HG03565 (cell line): ENCODE measurements at regions not wholly inside any gene's neighbourhood (a gene's known extent, or its start where the extent isn't known, plus 50 kb on each side); places are given as distances from the start of the nearest gene placed in this dataset.
"Not testable (repeated sequence)": the region's sequence is repeated elsewhere in the genome, so short reads cannot be mapped to it uniquely, and the experiment has no call there.

Experiments used
- ATAC-seq: cut with Tn5 transposase; IDR thresholded peaks from one replicate; pipeline ENCODE4 v1.9.1; 2021; ENCODE audit warnings: mild to moderate bottlenecking, moderate library complexity; ENCODE audit not compliant: unreplicated experiment

DNA sequence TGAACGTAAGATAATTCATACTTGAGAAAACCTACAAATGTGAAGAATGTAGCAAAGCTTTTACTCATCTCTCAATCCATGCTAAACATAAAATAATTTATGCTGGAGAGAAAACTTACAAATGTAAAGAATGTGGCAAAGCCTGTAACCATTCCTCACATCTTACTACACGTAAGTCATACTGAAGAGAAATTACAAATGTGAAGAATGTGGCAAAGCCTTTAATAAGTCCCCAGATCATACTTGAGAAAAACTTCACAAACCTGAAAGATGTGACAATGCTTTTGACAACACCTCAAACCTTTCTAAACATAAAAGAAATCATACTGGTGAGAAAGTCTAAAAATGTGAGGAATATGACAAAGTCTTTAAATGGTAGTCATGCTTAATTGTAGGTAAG lies 89.4 kb downstream of the ZNF675 start:
- no peak for ATAC-seq

DNA sequence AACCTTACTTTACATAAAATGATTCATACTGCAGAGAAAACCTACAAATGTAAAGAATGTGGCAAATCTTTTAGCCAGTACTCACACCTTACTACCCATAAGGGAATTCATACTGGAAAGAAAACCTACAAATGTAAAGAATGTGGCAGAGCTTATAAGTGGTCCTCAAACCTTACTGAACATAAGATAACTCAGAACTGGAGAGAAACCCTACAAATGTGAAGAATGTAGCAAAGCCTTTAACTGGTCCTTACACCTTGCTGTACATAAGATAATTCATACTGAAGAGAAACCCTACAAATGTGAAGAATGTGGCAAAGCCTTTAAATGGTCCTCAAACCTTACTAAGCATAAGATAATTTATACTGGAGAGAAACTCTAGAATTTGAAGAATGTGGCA lies 90.1 kb downstream of the ZNF675 start:
- ATAC-seq = no peak

DNA sequence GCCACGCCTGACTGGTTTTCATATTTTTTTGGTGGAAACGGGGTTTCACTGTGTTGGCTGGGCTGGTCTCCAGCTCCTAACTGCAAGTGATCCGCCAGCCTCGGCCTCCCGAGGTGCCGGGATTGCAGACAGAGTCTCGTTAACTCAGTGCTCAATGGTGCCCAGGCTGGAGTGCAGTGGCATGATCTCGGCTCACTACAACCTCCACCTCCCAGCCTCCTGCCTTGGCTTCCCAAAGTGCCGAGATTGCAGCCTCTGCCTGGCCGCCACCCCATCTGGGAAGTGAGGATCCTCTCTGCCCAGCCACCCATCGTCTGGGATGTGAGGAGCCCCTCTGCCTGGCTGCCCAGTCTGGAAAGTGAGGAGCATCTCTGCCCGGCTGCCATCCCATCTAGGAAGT lies 92.7 kb downstream of the ZNF675 start:
- ATAC-seq = not testable (repeated sequence)

DNA sequence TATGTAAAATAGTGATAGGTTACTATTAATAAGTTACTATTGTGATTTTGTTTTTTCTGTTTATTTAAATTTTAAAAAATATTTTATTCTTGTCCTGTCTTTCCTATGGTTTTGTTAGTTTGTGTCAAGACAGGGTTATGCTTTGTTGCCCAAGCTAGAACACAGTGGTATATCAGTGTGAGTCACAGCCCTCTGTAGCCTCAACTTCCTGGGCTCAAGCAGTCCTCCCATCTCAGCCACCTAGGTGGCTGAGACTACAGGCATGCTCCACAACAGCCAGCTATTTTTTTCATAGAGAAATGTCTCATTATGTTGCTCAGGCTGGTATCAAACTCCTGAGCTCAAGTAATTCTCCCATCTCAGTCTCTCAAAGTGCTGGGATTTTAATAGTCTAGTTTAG lies 99.5 kb downstream of the ZNF675 start:
- no peak for ATAC-seq

DNA sequence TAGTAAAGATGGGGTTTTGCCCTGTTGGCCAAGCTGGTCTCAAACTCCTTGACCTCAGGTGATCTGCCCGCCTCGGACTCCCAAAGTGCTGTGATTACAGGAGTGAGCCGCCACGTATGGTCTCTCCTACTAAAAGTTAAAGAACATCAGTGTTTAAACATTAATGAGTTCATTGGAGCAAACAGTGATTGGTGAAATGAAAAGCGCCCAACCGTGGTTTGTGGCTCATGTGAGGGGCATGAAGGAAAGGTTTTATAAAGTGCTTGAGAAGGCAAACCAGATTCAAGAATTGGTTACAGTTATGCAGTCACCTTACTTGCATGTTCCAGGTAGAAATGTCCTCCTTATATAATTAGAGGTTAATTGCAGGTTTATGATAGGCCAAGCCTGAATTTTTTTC lies 109.5 kb downstream of the ZNF675 start:
- no peak for ATAC-seq

DNA sequence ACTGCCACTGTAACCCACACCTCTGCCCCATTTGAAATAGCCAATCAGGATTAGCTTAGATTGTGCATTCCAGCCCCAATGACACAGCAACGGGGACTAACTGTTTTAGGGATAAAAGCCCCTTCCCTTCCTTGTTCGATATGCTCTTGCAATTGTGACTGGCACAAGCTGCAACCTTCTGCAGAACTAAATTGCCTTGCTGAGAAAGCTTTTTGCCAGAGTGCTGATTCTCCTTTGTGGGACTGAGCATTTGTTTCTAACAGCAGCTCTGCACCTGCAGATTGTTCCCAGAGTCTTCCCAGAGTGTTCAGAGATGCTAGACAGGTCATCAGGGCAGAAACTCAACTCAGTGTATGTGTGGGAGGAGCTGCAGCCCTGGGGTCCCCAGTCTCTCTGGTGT lies 115.8 kb downstream of the ZNF675 start:
- ATAC-seq = no peak

DNA sequence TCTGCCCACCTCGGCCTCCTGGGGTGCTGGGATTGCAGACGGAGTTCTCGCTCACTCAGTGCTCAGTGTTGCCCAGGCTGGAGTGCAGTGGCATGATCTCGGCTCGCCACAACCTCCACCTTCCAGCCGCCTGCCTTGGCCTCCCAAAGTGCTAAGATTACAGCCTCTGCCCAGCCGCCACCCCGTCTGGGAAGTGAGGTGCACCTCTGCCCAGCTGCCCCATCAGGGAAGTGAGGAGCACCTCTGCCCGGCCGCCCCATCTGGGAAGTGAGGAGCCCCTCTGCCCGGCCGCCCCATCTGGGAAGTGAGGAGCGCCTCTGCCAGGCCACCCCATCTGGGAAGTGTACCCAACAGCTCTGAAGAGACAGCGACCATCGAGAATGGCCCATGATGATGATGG lies 118.9 kb downstream of the ZNF675 start:
- not testable (repeated sequence) for ATAC-seq

DNA sequence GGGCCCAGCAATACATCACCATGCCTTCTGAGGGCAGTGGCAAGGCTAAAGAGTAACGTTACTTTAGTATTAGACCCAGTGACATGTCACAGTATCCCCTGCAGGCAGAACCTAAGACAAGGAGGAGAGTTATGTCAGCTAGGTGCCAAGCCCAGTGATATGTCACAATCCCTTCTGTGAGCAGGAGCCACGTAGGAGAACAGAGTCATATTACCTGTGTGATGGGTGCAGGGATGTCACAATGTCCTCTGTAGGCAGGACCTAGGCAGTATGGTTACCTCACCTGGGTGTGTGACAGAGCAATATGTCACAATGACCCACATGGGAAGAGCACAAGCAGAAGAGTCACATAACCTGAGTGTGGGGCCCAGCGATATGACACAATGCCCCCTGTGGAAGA lies 121.8 kb downstream of the ZNF675 start:
- no peak for ATAC-seq

DNA sequence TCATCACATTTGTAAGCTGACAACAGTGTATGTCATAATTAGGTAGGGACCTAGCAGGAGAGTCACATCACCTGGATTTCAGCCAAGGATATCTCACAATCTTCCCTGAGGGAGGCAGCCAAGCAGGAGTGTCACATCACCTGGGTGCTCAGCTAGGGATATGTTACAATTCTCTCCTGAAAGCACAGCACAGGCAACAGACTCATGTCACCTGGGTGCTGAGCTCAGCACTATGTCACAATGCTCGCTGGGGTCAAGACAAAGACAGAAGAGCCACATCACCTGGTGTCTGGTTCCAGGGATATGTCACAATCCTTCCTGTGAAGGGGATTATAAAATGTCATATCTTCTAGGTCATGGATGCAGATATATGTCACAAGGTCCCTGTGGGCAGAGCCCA lies 123.7 kb downstream of the ZNF675 start:
- ATAC-seq = no peak

DNA sequence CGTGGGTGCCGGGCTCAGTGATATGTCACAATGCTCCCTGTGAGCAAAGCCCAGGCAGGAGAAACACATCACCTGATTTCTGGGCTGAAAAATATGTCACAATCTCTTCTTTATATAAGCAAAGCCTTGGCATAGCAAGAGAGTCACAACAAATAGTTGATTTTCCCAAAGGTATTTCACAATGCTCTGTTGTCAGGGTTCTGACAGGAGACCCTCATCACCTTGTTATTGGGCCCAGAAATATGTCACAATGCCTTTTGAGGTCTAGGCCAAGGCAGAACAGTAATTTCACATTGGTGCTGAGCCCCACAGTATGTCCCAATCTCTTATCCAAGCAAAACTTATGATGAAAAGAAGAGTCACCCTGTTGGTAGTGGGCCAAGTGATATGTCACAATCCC lies 125.7 kb downstream of the ZNF675 start:
- ATAC-seq = no peak

DNA sequence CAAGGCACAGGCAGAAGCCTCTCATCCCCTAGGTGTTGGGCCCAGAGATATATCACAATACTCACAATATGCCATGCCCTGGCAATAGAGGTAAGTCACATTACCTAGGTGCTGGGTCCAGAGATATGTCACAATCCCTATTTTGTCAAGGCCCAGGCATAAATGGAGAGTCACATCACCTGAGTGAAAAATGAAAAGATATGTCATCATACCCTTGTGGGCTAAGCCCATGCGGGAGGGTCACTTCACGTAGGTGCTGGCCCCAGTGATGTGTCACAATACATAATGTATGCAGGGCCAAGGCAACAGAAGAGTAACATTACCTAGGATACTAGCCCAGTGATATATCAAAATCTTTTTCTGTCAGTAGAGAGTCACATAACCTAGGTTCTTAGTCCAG lies 127.0 kb downstream of the ZNF675 start:
- ATAC-seq = no peak

DNA sequence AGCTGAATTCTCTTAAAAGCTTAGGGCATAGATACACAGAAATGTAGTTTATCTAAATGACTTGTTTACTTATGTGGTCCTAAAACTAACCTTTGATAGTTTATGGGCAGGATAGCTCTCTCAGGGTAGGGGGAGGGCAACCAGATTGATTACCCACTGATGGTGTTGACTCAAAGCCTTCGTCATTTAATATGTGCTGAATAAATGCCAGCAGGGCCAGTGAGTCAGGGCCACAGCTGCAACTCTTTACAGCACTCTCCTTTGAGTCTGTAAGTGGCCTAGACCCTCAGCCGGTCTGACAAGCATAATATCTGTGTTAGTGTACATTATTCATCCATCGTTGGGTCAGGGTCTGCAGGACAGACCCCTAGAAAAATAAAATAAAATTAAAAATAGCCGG lies 128.5 kb downstream of the ZNF675 start:
- no peak for ATAC-seq

DNA sequence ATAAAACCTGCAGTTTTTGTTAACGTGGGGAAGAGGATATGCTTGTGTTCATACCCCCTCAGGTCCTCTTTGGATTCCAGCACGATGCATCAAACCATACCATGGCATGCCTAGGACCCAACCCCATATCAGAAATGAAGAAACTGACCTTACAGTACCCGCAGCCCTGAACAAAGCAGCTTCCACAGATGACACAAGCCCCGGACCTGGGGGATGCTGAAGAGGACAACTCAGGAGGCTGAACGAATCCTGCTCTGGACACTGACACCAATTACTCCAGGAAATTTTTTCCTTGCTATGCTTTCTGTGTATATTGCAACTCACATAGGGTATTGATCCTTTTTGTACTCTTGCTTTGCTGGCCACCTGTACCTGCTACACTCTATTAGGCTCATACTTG lies 129.6 kb downstream of the ZNF675 start:
- no peak for ATAC-seq

DNA sequence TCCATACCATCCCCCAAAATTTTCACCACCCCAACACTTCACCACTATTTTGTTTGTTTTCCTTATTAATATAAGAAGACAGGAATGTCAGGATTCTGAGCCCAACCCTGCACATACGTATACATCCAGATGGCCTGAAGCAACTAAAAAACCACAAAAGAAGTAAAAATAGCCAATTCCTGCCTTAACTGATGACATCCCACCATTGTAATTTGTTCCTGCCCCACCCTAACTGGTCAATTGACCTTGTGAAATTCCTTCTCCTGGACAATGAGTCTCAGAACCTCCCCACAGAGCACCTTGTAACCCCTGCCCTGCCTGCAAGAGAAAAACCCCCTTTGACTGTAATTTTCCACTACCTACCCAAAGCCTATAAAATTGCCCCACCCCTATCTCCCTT lies 132.5 kb downstream of the ZNF675 start:
- ATAC-seq = no peak

DNA sequence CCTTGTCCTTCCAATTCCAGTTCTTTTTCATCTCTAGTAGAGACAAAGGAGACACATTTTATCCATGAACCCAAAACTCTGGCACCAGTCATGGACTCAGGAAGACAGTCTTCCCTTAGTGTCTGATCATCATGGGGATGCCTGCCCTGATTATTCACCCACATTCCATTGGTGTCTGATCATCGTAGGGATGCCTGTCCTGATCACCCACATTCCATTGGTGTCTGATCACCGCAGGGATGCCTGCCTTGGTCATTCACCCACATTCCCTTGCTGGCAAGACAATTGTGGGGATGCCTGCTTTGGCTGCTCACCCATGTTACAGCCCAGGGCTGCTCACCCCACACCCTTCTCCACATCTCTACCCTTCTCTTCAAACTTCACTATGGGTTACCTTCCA lies 136.9 kb downstream of the ZNF675 start:
- not testable (repeated sequence) for ATAC-seq

DNA sequence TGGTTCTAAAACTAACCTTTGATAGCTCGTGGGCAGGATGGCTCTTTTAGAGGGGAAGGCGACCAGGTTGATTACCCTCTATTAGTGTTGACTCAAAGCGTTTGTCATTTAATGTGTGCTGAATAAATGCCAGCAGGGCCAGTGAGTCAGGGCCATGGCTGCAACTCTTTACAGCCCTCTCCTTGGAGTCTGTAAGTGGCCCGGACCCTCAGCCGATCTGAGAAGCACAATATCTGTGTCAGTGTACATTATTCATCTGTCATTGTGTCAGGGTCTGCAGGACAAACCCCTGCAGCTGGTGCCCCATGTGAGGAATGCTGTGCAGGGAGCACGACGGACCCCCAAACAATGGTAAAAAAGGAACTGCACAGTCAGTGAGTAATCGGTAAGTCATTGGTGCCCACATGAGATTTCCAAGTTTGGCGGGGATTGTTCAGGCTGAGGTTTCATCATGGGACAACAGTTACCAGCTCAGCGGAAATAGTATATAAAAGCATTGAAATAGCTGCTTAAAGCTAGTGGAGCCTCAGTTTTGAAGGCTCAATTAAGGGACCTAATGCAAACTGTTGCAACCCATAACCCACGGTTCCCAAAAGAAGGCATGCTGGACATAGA lies 139.1 kb downstream of the ZNF675 start:
- ATAC-seq = no peak

DNA sequence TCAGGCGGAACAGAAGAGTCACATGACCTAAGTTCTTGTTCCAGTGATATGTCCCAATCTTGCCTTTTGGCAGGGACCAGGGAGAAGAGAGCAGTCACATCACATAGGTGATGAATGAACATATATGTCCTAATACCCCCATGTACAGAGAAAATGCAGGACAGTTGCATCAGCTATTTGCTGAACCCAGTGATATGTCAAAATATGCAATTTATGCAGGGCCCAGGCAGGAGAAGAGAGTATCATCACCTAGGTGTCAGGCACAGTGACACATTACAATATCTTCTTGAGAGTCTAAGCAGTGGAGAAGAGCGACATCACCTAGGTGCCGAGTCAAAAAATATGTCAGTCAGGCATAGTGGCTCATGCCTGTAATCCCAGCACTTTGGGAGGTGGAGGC lies 139.9 kb downstream of the ZNF675 start:
- ATAC-seq = no peak

DNA sequence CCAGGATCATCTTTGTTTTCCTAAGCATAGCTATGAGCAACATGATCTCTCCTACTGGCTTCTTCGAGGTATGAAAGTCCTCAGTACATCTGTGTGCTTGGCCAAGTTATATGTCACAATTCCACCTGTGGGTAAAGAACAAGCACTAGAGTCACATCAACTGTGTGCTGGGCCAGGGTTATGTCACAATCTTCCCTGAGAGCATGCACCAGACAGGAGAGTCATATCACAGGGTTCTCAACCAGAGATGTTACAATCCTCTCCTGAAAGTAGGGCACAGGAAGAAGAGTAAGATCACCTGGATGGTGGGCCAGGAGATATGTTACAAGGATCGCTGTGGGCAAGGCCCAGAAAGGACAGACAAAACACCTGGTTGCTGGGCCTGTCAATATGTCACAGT lies 143.7 kb downstream of the ZNF675 start:
- ATAC-seq = no peak

DNA sequence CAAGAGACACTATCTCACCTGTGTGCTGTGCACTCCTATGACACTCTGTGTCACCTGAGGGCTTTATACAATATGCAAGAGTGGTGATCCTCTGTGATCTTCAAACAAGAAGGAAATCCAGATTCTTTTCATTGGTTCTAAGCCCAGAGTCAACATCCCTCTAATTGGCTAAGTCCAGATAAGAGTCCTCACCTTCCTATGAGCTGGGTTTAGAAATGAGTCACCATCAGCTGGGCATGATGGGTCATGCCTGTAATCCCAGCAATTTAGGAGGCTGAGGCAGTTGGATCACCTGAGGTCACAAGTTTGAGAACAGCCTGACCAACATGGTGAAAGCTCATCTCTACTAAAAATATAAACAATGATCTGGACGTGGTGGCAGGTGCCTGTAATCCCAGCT lies 144.4 kb downstream of the ZNF675 start:
- ATAC-seq = no peak

DNA sequence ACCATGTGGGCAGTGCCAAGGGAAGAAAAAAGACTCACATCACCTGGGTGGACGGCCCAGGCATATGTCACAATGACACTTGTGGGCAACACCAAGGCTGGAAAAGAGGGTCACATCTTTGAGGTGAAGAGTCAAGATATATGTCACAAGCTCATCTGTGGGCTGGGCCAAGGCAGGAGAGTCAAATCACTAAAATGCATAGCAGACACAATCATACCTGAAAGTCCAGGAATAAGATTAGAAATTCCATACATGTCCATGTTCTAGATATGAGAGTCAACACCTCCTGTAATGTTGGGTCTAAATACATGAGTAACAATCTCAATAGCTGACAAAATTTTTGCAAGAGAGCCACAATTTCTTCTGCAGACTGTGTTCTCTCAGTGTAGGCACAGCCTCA lies 145.0 kb downstream of the ZNF675 start:
- ATAC-seq = no peak

DNA sequence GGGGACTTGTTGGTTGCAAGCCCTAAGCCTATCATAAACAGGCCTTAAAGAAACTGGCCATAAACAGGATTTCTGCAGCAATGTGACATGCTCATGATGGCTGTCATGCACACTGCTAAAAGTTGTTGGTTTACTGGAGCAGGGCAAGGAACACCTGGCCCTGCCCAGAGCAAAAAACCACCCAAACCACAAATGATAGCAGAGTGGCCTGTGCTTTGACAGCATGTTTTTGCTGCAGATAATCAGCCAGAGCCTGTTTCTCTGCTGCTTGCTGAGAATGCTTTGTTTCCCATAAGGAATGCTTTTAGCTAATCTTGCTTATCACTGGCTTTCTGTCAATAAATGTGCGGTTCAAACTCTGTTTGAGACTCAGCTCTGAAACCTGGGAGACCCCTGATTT lies 144.9 kb upstream of the ZNF91 start:
- ATAC-seq = not testable (repeated sequence)

DNA sequence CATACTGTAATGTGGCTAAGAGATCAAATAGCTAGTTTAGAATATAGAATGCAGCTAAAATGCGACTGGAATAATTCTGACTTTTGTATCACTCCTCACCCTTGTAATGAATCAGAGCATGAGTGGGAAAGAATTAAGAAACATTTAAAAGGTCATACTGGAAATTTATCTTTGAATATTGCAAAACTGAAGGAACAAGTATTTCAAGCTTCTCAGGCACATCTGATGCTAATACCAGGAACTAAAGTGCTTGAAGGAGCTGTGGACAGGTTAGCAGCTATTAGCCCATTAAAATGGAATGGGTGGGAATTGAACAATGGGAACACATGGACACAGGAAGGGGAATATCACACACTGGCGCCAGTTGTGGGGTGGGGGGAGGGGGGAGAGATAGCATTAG lies 144.2 kb upstream of the ZNF91 start:
- no peak for ATAC-seq

DNA sequence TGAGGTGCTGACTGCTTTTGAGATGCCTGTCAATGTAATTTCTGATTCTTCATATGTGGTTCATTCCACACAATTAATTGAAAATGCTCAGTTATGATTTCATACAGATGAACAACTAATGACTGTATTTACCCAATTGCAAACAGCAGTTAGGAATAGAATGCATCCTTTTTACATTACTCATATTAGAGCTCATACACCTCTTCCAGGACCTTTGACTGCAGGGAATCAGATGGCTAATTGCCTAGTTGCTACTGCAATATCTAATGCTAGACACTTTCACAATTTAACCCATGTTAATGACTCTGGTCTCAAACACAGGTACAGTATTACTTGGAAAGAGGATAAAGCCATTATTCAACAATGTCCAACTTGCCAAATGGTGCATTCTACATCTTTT lies 141.9 kb upstream of the ZNF91 start:
- not testable (repeated sequence) for ATAC-seq

DNA sequence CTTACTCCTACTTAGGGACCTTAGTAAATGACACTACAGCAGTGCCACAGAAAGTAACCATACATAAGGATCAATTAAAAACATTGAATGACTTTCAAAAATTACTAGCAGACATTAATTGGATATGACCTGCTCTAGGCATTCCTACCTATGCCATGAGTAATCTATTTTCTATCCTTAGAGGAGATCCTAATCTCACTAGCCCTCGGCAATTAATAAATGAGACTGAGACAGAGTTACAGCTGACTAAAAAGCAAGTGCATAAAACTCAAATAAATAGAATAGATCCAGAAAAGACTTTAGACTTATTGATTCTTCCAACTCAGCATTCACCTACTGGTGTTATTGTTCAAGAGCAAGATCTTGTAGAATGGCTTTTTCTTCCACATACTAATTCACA lies 141.1 kb upstream of the ZNF91 start:
- not testable (repeated sequence) for ATAC-seq
